ENCODE measurements at regions not wholly inside any gene's neighbourhood (a gene's known extent, or its start where the extent isn't known, plus 50 kb on each side); places are given as distances from the start of the nearest gene placed in this dataset.

- no peak for ATAC-seq
- in situ Hi-C loops (cut with MboI; ENCODE audit: low sequenced_read_pairs in 4 of 4) = no loop called here
- Histone ChIP-seq H3K9me3 (no peaks in the 10 kb centered on the region), H3K4me1 (no peaks in the 10 kb centered on the region), H3K4me3 (no peak overlapping the region), H3K36me3 (no peaks in the 10 kb centered on the region), H3K27ac (no peak overlapping the region), H3K27me3 (no peaks in the 10 kb centered on the region)
- TF ChIP-seq CTCF (IDR thresholded peaks at IDR 0.05 in 4 of 5, conservative IDR thresholded peaks at IDR 0.05 in 1 of 5) = no peak
- no peak for TF ChIP-seq POLR2A (IDR thresholded peaks at IDR 0.05)
- intact Hi-C loops (cut with DNase I; ENCODE audit: low total_unique reads) = no loop called here
- DNase-seq = no peak
Measured at GRCh38 chr5:168126606-168127005, 164.8 kb upstream of the WWC1 start.

GRCh38 chr5:168128111-168128510 is 163.3 kb upstream of the WWC1 start:
- no peak for TF ChIP-seq CTCF (IDR thresholded peaks at IDR 0.05 in 4 of 5, conservative IDR thresholded peaks at IDR 0.05 in 1 of 5)
- no peak for TF ChIP-seq POLR2A (IDR thresholded peaks at IDR 0.05)
- intact Hi-C loops (cut with DNase I; ENCODE audit: low total_unique reads) = no loop called here
- no peak overlapping the region for H3K4me3 ChIP-seq
- H3K27ac ChIP-seq = no peak overlapping the region
- H3K4me1 ChIP-seq = no peaks in the 10 kb centered on the region
- H3K9me3 ChIP-seq = no peaks in the 10 kb centered on the region
- in situ Hi-C loops (cut with MboI; ENCODE audit: low sequenced_read_pairs in 4 of 4) = no loop called here
- no peaks in the 10 kb centered on the region for H3K27me3 ChIP-seq
- no peak for ATAC-seq
- H3K36me3 ChIP-seq = no peaks in the 10 kb centered on the region
- no peak for DNase-seq

GRCh38 chr5:168128557-168128956 is 162.9 kb upstream of the WWC1 start:
- ATAC-seq (no peak), DNase-seq (no peak)
- H3K36me3 ChIP-seq = no peaks in the 10 kb centered on the region
- no peak overlapping the region for H3K4me3 ChIP-seq
- intact Hi-C loops (cut with DNase I; ENCODE audit: low total_unique reads) = no loop called here
- no peak overlapping the region for H3K27ac ChIP-seq
- H3K4me1 ChIP-seq = no peaks in the 10 kb centered on the region
- no peaks in the 10 kb centered on the region for H3K27me3 ChIP-seq
- in situ Hi-C loops (cut with MboI; ENCODE audit: low sequenced_read_pairs in 4 of 4) = no loop called here
- TF ChIP-seq CTCF (IDR thresholded peaks at IDR 0.05 in 4 of 5, conservative IDR thresholded peaks at IDR 0.05 in 1 of 5) (no peak), POLR2A (IDR thresholded peaks at IDR 0.05) (no peak)
- H3K9me3 ChIP-seq = no peaks in the 10 kb centered on the region

GRCh38 chr5:168131519-168131918 is 159.9 kb upstream of the WWC1 start:
- Histone ChIP-seq H3K9me3 (no peaks in the 10 kb centered on the region), H3K4me3 (no peak overlapping the region), H3K27ac (no peak overlapping the region), H3K4me1 (no peaks in the 10 kb centered on the region), H3K36me3 (no peaks in the 10 kb centered on the region), H3K27me3 (no peaks in the 10 kb centered on the region)
- TF ChIP-seq POLR2A (IDR thresholded peaks at IDR 0.05) (no peak), CTCF (IDR thresholded peaks at IDR 0.05 in 4 of 5, conservative IDR thresholded peaks at IDR 0.05 in 1 of 5) (no peak)
- DNase-seq (no peak), ATAC-seq (no peak)
- in situ Hi-C loops (cut with MboI; ENCODE audit: low sequenced_read_pairs in 4 of 4) = no loop called here
- intact Hi-C loops (cut with DNase I; ENCODE audit: low total_unique reads) = no loop called here

- H3K36me3 ChIP-seq = no peaks in the 10 kb centered on the region
- ATAC-seq (no peak), DNase-seq (no peak)
- intact Hi-C loops (cut with DNase I; ENCODE audit: low total_unique reads) = no loop called here
- H3K27me3 ChIP-seq = no peaks in the 10 kb centered on the region
- H3K27ac ChIP-seq = no peak overlapping the region
- in situ Hi-C loops (cut with MboI; ENCODE audit: low sequenced_read_pairs in 4 of 4) = no loop called here
- no peaks in the 10 kb centered on the region for H3K4me1 ChIP-seq
- no peak for TF ChIP-seq POLR2A (IDR thresholded peaks at IDR 0.05)
- no peak for TF ChIP-seq CTCF (IDR thresholded peaks at IDR 0.05 in 4 of 5, conservative IDR thresholded peaks at IDR 0.05 in 1 of 5)
- no peak overlapping the region for H3K4me3 ChIP-seq
- no peaks in the 10 kb centered on the region for H3K9me3 ChIP-seq
Measured at GRCh38 chr5:168132241-168132641, 159.2 kb upstream of the WWC1 start.

Measured in gastrocnemius medialis (tissue), 4 donors.